Pulmonary artery endothelial cell (primary cell): ENCODE measurements at regions not wholly inside any gene's neighbourhood (a gene's known extent, or its start where the extent isn't known, plus 50 kb on each side); places are given as distances from the start of the nearest gene placed in this dataset.

Experiments
- DNase-seq: peaks from one replicate; pipeline ENCODE4 v3.0.0-alpha.2; 2011; ENCODE audit warnings: low read depth, low spot score

- no peak for DNase-seq
Observed at GRCh38 chr15:62605282-62605681, 437.3 kb upstream of the TPM1 start.

GRCh38 chr15:62606376-62607113 lies 436.0 kb upstream of the TPM1 start:
- no peak for DNase-seq

- DNase-seq = no peak
Observed at GRCh38 chr15:62607114-62607462, 435.5 kb upstream of the TPM1 start.

- DNase-seq = no peak
Observed at GRCh38 chr15:62607643-62608042, 434.9 kb upstream of the TPM1 start.

GRCh38 chr15:62608369-62608768 lies 434.2 kb upstream of the TPM1 start:
- no peak for DNase-seq

GRCh38 chr15:62610265-62610869 lies 432.2 kb upstream of the TPM1 start:
- DNase-seq = no peak

GRCh38 chr15:62611002-62611401 lies 431.5 kb upstream of the TPM1 start:
- no peak for DNase-seq

- no peak for DNase-seq
Observed at GRCh38 chr15:62612183-62612733, 430.3 kb upstream of the TPM1 start.

- DNase-seq = no peak
Observed at GRCh38 chr15:62612771-62613170, 429.8 kb upstream of the TPM1 start.

GRCh38 chr15:62616746-62617145 lies 425.8 kb upstream of the TPM1 start:
- DNase-seq = no peak

- DNase-seq = no peak
Observed at GRCh38 chr15:62617741-62618140, 424.8 kb upstream of the TPM1 start.

GRCh38 chr15:62618432-62618831 lies 424.1 kb upstream of the TPM1 start:
- no peak for DNase-seq

- no peak for DNase-seq
Observed at GRCh38 chr15:62618846-62619504, 423.6 kb upstream of the TPM1 start.

- DNase-seq = no peak
Observed at GRCh38 chr15:62619526-62619925, 423.0 kb upstream of the TPM1 start.

GRCh38 chr15:62622775-62623174 lies 419.8 kb upstream of the TPM1 start:
- DNase-seq = no peak

GRCh38 chr15:62624547-62625378 lies 417.8 kb upstream of the TPM1 start:
- DNase-seq = no peak

- no peak for DNase-seq
Observed at GRCh38 chr15:62625429-62626033, 417.0 kb upstream of the TPM1 start.

- DNase-seq = no peak
Observed at GRCh38 chr15:62626903-62627302, 415.6 kb upstream of the TPM1 start.

- no peak for DNase-seq
Observed at GRCh38 chr15:62631076-62631724, 411.3 kb upstream of the TPM1 start.

- DNase-seq = no peak
Observed at GRCh38 chr15:62636823-62637573, 405.5 kb upstream of the TPM1 start.
